ENCODE measurements at regions not wholly inside any gene's neighbourhood (a gene's known extent, or its start where the extent isn't known, plus 50 kb on each side); places are given as distances from the start of the nearest gene placed in this dataset.
"Not testable (repeated sequence)": the region's sequence is repeated elsewhere in the genome, so short reads cannot be mapped to it uniquely, and the experiment has no call there.

- H3K4me3 ChIP-seq (ENCODE audit: low read length) = no peak overlapping the region
- no peak for DNase-seq (ENCODE audit: low read depth, low spot score)
These were observed 107.0 kb upstream of the RORA start for GRCh38 chr15:61336026-61336638.

DNA sequence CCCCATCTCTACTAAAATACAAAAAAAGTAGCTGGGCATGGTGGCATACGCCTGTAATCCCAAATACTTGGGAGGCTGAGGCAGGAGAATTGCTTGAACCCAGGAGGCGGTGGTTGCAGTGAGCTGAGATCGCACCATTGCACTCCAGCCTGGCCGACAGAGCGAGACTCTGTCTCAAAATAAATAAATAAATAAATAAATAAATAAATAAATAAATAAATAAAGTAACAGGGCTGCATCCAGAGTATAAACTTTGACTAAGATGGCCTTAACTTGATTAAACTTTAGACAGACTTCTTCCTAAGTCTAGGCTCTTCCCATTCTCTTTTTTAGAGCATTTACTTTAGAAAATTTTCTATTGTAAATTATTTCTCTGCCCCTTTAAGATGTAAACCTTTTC, 105.6 kb upstream of the RORA start:
- not testable (repeated sequence) for H3K4me3 ChIP-seq (ENCODE audit: low read length); DNase-seq (ENCODE audit: low read depth, low spot score)

DNA sequence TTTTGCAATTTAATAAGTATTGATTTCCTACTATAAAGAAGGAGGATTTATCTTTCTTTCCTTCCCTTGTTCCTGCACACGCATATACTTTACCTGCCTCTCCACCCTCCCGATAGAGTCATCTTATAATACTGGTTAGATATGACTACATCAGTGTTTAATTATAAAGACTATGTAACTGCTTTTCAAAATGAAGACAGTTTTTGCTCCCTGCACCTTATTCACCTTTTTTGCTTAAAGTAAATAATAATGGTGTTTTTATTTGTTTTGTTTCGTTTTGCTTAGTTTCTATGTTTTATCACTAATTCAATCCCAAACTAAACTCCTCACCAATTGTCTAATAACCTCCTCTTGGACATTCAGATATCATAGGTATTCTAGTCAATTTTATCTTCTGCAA, 101.9 kb upstream of the RORA start:
- no peak for DNase-seq (ENCODE audit: low read depth, low spot score)
- H3K4me3 ChIP-seq (ENCODE audit: low read length) = no peak overlapping the region

DNA sequence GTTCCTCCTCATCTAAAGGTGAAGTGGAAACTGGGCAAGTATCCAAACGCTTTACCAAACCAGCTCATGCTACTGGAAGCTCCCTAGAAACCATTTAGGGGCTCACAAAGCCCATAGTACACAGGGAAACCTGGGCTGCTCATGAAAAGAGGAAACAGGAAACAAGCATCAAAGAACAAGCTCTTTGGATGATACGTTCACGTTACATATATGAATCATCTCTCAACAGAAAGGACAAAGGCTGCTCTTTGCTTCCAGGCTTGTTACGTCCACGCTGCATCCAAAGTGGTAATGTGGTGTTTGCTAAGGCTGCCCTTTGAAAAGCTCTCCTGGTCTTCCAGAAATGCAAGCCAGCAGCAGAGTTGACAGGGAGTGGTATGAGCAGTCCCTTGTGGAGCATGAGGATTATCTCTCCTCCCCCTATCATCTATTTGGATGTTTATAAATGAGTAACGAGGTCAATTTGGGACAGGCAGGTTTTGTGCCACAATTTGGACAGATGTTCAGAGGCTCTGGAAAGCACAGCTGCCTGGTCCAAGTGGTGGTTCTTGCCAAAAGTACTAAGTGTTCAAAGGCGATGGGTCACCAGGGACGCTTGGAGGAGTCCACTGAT, 98.0 kb upstream of the RORA start:
- no peak overlapping the region for H3K4me3 ChIP-seq (ENCODE audit: low read length)
- DNase-seq (ENCODE audit: low read depth, low spot score) = peak; percentile 5

DNA sequence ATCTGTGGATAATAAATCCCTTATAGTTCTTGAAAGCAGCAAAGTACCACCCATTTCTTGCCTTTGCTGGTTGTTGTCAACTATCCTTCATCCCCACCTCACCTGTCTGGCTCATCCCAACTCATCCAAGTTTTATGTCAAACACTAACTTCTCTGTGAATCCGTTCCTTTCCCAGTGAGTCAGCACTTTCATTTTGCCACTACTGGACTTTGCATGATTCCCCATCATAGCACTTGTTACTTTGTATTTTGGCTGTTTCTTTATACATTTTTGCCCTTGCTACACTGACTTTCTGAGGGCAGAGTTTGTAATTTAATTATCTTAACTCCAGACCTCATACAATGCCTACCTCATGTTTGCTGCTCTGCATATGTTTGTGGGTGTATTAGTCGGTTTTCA, 90.8 kb upstream of the RORA start:
- no peak overlapping the region for H3K4me3 ChIP-seq (ENCODE audit: low read length)
- DNase-seq (ENCODE audit: low read depth, low spot score) = no peak

- H3K4me3 ChIP-seq (ENCODE audit: low read length) = no peak overlapping the region
- no peak for DNase-seq (ENCODE audit: low read depth, low spot score)
These were observed 89.9 kb upstream of the RORA start for GRCh38 chr15:61318802-61319525.

- DNase-seq (ENCODE audit: low read depth, low spot score) = no peak
- H3K4me3 ChIP-seq (ENCODE audit: low read length) = no peak overlapping the region
These were observed 89.2 kb upstream of the RORA start for GRCh38 chr15:61318301-61318700.

GRCh38 chr15:61315471-61315870, 86.4 kb upstream of the RORA start:
- DNase-seq (ENCODE audit: low read depth, low spot score) = no peak
- H3K4me3 ChIP-seq (ENCODE audit: low read length) = no peak overlapping the region

DNA sequence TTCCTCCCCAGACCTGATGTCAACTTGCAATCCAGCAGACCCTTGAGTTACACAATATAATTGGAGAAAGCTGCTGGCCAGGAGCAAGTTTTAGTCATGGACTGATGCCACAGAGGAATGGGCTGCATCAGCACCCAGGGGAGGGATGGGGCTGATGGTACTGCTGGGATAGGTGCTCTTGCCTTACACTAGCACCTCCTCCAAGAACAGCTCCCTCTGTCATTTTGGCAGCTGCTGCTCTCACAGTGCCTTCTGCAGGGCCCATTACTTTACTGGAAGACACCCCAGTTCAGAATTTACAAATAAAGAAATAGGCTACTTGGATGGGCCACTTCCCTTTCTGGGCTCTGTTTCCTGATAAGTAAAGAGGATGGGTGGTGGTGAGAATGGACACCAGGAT, 85.3 kb upstream of the RORA start:
- no peak for DNase-seq (ENCODE audit: low read depth, low spot score)
- no peak overlapping the region for H3K4me3 ChIP-seq (ENCODE audit: low read length)

- H3K4me3 ChIP-seq (ENCODE audit: low read length) = no peak overlapping the region
- no peak for DNase-seq (ENCODE audit: low read depth, low spot score)
These were observed 80.5 kb upstream of the RORA start for GRCh38 chr15:61309617-61310016.

DNA sequence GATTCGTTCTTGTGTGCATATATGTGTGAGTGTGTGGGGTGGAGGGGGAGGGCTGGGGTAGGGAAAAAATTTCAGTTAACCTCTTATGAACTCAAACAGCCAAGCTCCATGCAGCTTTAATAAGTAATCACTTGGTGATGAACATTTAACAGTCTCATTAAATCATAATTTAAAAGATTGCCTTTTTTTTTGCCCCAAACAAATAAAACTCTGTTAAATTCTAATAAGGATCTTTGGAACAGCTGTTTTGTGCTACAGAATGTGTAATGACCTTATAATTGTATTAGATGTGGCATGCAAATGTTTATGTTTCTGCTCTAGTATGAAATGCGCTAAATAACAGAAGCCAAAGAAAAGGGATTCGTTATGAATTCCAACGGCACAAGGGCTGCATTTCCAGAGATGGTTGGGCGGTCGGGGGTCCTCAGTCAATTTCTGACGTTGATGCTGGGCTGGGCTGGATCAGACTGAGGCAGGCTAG, 80.0 kb upstream of the RORA start:
- H3K4me3 ChIP-seq (ENCODE audit: low read length) = no peak overlapping the region
- no peak for DNase-seq (ENCODE audit: low read depth, low spot score)

DNA sequence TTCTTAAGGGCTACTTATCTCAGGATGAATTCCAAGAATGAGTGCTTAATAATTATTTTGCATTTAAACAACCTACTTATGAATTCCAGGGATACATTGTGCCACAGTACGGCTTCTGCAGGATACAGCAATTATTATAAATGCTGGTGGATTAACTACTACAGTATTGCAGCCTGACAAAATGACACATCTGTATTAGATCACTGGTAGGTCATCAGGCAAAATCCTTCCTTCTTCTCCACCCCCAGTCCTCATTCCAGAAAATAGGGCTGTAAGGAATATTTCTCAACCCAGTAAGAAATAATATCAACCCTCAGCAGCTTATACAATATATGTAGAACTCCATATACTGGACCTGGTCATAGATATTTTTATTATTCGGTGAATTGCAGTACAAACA, 79.3 kb upstream of the RORA start:
- H3K4me3 ChIP-seq (ENCODE audit: low read length) = no peak overlapping the region
- no peak for DNase-seq (ENCODE audit: low read depth, low spot score)

DNA sequence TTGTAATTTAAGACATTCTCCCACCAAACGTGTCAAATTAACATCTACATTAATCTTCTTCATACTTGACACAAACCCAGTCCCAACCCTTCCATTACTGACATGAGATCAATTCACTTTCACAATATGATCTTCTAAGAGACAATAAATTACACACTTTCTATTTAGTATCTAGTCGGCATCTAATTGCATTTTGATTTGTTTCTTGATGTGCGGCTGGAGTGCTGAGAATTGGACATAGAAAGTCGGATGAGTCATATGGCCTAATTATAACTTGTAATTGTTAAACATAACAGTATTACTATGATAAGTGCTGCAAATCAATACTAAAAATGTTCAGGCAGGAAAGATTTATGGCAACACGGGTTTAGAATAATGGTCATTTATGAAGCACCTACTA, 78.4 kb upstream of the RORA start:
- no peak overlapping the region for H3K4me3 ChIP-seq (ENCODE audit: low read length)

GRCh38 chr15:61301701-61302100, 72.6 kb upstream of the RORA start:
- no peak for DNase-seq (ENCODE audit: low read depth, low spot score)
- H3K4me3 ChIP-seq (ENCODE audit: low read length) = no peak overlapping the region

More for the DNA sequence above, 78.4 kb upstream of the RORA start:
- DNase-seq (ENCODE audit: low read depth, low spot score) = no peak

DNA sequence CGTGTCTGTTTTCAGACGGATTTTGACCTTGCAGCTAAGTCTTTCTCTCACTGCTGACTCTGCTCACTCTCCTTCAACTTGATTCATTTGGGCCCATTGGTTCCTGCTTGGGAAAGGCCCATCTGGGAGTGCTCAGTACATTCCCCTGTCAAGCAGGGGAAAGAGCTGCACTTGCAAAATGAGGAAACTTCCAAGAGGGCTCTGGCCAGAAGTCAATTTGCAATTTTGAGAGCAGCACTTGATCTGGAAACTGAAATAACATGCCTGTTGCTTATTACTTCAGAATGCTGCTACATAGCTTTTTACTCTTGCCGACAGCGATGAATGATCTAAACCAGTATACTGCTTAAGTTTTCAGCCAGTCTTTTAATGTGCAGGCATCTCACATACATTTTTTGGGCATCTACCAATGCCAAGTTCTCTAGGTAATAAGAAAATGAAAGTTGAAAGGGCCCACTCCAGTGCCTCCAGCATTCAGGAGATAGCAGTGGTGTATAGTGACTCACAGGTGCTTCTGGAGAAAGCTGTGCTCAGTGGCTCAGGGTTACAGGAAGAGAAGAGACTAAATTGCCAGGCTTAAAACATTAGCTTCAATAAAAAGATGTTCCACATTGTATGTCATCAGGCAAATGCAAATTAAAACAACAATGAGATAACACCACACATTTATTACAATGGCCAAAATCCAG, 70.1 kb upstream of the RORA start:
- no peak for DNase-seq (ENCODE audit: low read depth, low spot score)
- H3K4me3 ChIP-seq (ENCODE audit: low read length) = no peak overlapping the region

GRCh38 chr15:61295239-61295638, 66.1 kb upstream of the RORA start:
- no peak for DNase-seq (ENCODE audit: low read depth, low spot score)
- no peak overlapping the region for H3K4me3 ChIP-seq (ENCODE audit: low read length)

DNA sequence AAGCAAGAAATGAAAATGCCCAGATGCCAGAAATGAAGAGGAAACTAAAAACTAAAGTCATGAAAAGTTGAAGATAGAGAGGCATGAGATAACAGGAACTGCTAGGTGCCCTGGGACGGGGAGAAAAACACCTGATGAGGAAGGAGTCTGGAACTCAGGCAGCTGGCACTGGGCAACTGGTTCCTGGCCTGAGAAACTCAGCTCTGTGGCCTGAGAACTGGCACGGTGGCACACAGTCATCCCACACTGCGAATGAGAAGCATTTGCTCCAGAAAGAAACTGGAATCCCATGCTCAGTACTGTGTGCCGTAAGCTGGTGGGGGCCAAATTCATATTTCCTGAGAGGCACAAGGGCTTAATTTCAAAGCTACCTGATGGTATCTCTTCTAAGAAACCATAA, 53.6 kb upstream of the RORA start:
- DNase-seq (ENCODE audit: low read depth, low spot score) = no peak
- no peak overlapping the region for H3K4me3 ChIP-seq (ENCODE audit: low read length)

DNA sequence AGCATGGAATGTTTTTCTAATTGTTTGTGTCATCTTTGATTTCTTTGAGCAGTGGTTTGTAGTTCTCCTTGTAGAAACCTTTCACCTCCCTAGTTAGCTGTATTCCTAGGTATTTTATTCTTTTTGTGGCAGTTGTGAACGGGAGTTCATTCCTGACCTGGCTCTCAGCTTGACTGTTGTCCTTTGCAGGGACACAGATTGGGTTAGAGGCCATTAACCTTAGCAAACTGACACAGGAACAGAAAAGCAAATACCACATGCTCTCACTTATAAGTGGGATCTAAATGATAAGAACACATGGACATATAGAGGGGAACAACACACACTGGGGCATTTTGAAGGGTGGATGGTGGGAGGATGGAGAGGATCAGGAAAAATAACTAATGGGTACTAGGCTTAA, 52.2 kb upstream of the RORA start:
- no peak for DNase-seq (ENCODE audit: low read depth, low spot score)
- no peak overlapping the region for H3K4me3 ChIP-seq (ENCODE audit: low read length)

Measured in Jurkat, Clone E6-1 (cell line).